ENCODE measurements at regions not wholly inside any gene's neighbourhood (a gene's known extent, or its start where the extent isn't known, plus 50 kb on each side); places are given as distances from the start of the nearest gene placed in this dataset.
"Not testable (repeated sequence)": the region's sequence is repeated elsewhere in the genome, so short reads cannot be mapped to it uniquely, and the experiment has no call there.

GRCh38 chr5:173392172-173392571, 64.0 kb upstream of the STC2 start:
- no peak overlapping the region for H3K4me3 ChIP-seq (ENCODE audit: low read depth, low read length)
- ChIA-PET POLR2A (no interaction called here), CTCF (no interaction called here)
- Mint-ChIP-seq H3K4me1 (ENCODE audit: low read depth, unreplicated experiment) (no peaks in the 10 kb centered on the region), H3K27me3 (ENCODE audit: insufficient read depth, unreplicated experiment) (peaks cover 2% of the 10 kb centered on the region), H3K36me3 (ENCODE audit: insufficient read depth, unreplicated experiment) (no peaks in the 10 kb centered on the region), H3K4me3 (ENCODE audit: unreplicated experiment) (no peak overlapping the region), H3K27ac (ENCODE audit: unreplicated experiment) (no peak overlapping the region), H3K9me3 (ENCODE audit: unreplicated experiment) (peaks cover 24% of the 10 kb centered on the region)
- BruUV-seq (replicated peaks), result no TSS peak
- TF ChIP-seq, protein P1, sequence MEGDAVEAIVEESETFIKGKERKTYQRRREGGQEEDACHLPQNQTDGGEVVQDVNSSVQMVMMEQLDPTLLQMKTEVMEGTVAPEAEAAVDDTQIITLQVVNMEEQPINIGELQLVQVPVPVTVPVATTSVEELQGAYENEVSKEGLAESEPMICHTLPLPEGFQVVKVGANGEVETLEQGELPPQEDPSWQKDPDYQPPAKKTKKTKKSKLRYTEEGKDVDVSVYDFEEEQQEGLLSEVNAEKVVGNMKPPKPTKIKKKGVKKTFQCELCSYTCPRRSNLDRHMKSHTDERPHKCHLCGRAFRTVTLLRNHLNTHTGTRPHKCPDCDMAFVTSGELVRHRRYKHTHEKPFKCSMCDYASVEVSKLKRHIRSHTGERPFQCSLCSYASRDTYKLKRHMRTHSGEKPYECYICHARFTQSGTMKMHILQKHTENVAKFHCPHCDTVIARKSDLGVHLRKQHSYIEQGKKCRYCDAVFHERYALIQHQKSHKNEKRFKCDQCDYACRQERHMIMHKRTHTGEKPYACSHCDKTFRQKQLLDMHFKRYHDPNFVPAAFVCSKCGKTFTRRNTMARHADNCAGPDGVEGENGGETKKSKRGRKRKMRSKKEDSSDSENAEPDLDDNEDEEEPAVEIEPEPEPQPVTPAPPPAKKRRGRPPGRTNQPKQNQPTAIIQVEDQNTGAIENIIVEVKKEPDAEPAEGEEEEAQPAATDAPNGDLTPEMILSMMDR (IDR thresholded peaks at IDR 0.05; ENCODE audit: insufficient read depth in 1 of 2, low read depth in 1 of 2, low read length in 1 of 2, severe bottlenecking in 1 of 2, unreplicated experiment in 1 of 2), result no peak
- DNase-seq, result no peak
- no peaks in the 10 kb centered on the region for H3K4me1 ChIP-seq
- peaks cover 9% of the 10 kb centered on the region for H3K9me3 ChIP-seq
- no peaks in the 10 kb centered on the region for H3K36me3 ChIP-seq (ENCODE audit: control insufficient read depth, insufficient read depth, low read length)
- no peaks in the 10 kb centered on the region; the same call in 1 of the 2 replicates for H3K27me3 ChIP-seq (replicated peaks; ENCODE audit: control insufficient read depth, insufficient read depth, low read length)
- intact Hi-C loops (cut with micrococcal nuclease; ENCODE audit: unreplicated experiment), result no loop called here

- TF ChIP-seq, protein P1 (IDR thresholded peaks at IDR 0.05; ENCODE audit: insufficient read depth in 1 of 2, low read depth in 1 of 2, low read length in 1 of 2, severe bottlenecking in 1 of 2, unreplicated experiment in 1 of 2), result no peak
- no peak overlapping the region for H3K27ac Mint-ChIP-seq (ENCODE audit: unreplicated experiment)
- Histone ChIP-seq H3K4me1 (no peaks in the 10 kb centered on the region), H3K9me3 (peaks cover 9% of the 10 kb centered on the region), H3K27me3 (replicated peaks; ENCODE audit: control insufficient read depth, insufficient read depth, low read length) (no peaks in the 10 kb centered on the region; the same call in 1 of the 2 replicates), H3K36me3 (ENCODE audit: control insufficient read depth, insufficient read depth, low read length) (no peaks in the 10 kb centered on the region), H3K4me3 (ENCODE audit: low read depth, low read length) (no peak overlapping the region)
- no TSS peak for BruUV-seq (replicated peaks)
- intact Hi-C loops (cut with micrococcal nuclease; ENCODE audit: unreplicated experiment), result no loop called here
- no peaks in the 10 kb centered on the region for H3K36me3 Mint-ChIP-seq (ENCODE audit: insufficient read depth, unreplicated experiment)
- CTCF ChIA-PET, result no interaction called here
- POLR2A ChIA-PET, result no interaction called here
- no peak for DNase-seq
- peaks cover 2% of the 10 kb centered on the region for H3K27me3 Mint-ChIP-seq (ENCODE audit: insufficient read depth, unreplicated experiment)
- peaks cover 24% of the 10 kb centered on the region for H3K9me3 Mint-ChIP-seq (ENCODE audit: unreplicated experiment)
- H3K4me1 Mint-ChIP-seq (ENCODE audit: low read depth, unreplicated experiment), result no peaks in the 10 kb centered on the region
- H3K4me3 Mint-ChIP-seq (ENCODE audit: unreplicated experiment), result no peak overlapping the region
Observed at GRCh38 chr5:173391031-173391430, 62.8 kb upstream of the STC2 start.

- H3K9me3 Mint-ChIP-seq (ENCODE audit: unreplicated experiment); H3K4me3 ChIP-seq (ENCODE audit: low read depth, low read length); H3K27me3 ChIP-seq (replicated peaks; ENCODE audit: control insufficient read depth, insufficient read depth, low read length); H3K27me3 Mint-ChIP-seq (ENCODE audit: insufficient read depth, unreplicated experiment); H3K36me3 ChIP-seq (ENCODE audit: control insufficient read depth, insufficient read depth, low read length); DNase-seq; intact Hi-C loops (cut with micrococcal nuclease; ENCODE audit: unreplicated experiment); H3K4me1 Mint-ChIP-seq (ENCODE audit: low read depth, unreplicated experiment); BruUV-seq (replicated peaks); H3K27ac Mint-ChIP-seq (ENCODE audit: unreplicated experiment); H3K36me3 Mint-ChIP-seq (ENCODE audit: insufficient read depth, unreplicated experiment); H3K4me1 ChIP-seq; H3K4me3 Mint-ChIP-seq (ENCODE audit: unreplicated experiment); CTCF ChIA-PET; H3K9me3 ChIP-seq; POLR2A ChIA-PET: not testable (repeated sequence)
Observed at GRCh38 chr5:173387293-173387692, 59.1 kb upstream of the STC2 start.

GRCh38 chr5:173385832-173386360, 57.7 kb upstream of the STC2 start:
- TF ChIP-seq, protein P1 (IDR thresholded peaks at IDR 0.05; ENCODE audit: insufficient read depth in 1 of 2, low read depth in 1 of 2, low read length in 1 of 2, severe bottlenecking in 1 of 2, unreplicated experiment in 1 of 2), result no peak
- intact Hi-C loops (cut with micrococcal nuclease; ENCODE audit: unreplicated experiment), result no loop called here
- Mint-ChIP-seq H3K27ac (ENCODE audit: unreplicated experiment) (no peak overlapping the region), H3K27me3 (ENCODE audit: insufficient read depth, unreplicated experiment) (peaks cover 8% of the 10 kb centered on the region), H3K4me1 (ENCODE audit: low read depth, unreplicated experiment) (no peaks in the 10 kb centered on the region), H3K4me3 (ENCODE audit: unreplicated experiment) (no peak overlapping the region), H3K9me3 (ENCODE audit: unreplicated experiment) (no peaks in the 10 kb centered on the region), H3K36me3 (ENCODE audit: insufficient read depth, unreplicated experiment) (no peaks in the 10 kb centered on the region)
- H3K27me3 ChIP-seq (replicated peaks; ENCODE audit: control insufficient read depth, insufficient read depth, low read length), result no peaks in the 10 kb centered on the region; the same call in 1 of the 2 replicates
- ChIA-PET CTCF (no interaction called here), POLR2A (no interaction called here)
- H3K4me1 ChIP-seq, result no peaks in the 10 kb centered on the region
- H3K4me3 ChIP-seq (ENCODE audit: low read depth, low read length), result no peak overlapping the region
- DNase-seq, result no peak
- H3K9me3 ChIP-seq, result no peaks in the 10 kb centered on the region; the same call in 1 of the 2 replicates
- no peaks in the 10 kb centered on the region for H3K36me3 ChIP-seq (ENCODE audit: control insufficient read depth, insufficient read depth, low read length)
- BruUV-seq (replicated peaks), result no TSS peak

All from Caco-2 (cell line).